Gastrocnemius medialis (tissue), 4 donors: ENCODE measurements at regions not wholly inside any gene's neighbourhood (a gene's known extent, or its start where the extent isn't known, plus 50 kb on each side); places are given as distances from the start of the nearest gene placed in this dataset.

Experiments
- ATAC-seq, 2 donors: fragments of 150-250 bp; one replicate each; pipeline ENCODE4 v1.9.1; 2016
- DNase-seq, 2 donors: peaks; one replicate each; pipeline ENCODE4 v3.0.0-alpha.2; 2019
- H3K27ac ChIP-seq, 4 donors: fragments of 200-600 bp; sonication (generic); 1 replicate in 1 of 4; 2 replicates in 3 of 4; pipeline ENCODE4 v1.5.1; 2016 to 2018; ENCODE audit warnings: mild to moderate bottlenecking in 2 of 4, moderate library complexity in 1 of 4
- H3K27me3 ChIP-seq, 3 donors: fragments of 200-600 bp; sonication (generic) in 2 of 3; 1 replicate in 1 of 3; 2 replicates in 2 of 3; pipeline versions ENCODE4 v1.5.1 to v1.6.0; 2016 to 2019; ENCODE audit warnings: mild to moderate bottlenecking in 1 of 3, moderate library complexity in 1 of 3
- H3K36me3 ChIP-seq, 2 donors: fragments of 200-600 bp; sonication (generic) in 1 of 2; one replicate each; pipeline ENCODE4 v1.5.1; 2017 to 2018
- H3K4me1 ChIP-seq, 2 donors: fragments of 200-600 bp; sonication (generic) in 1 of 2; one replicate each; pipeline ENCODE4 v1.5.1; 2016 to 2017; ENCODE audit warnings: mild to moderate bottlenecking in 2 of 2
- H3K4me3 ChIP-seq, 4 donors: fragments of 200-600 bp; sonication (generic) in 3 of 4; 1 replicate in 1 of 4; 2 replicates in 3 of 4; pipeline ENCODE4 v1.5.1; 2016 to 2019; ENCODE audit warnings: mild to moderate bottlenecking in 2 of 4
- H3K9me3 ChIP-seq, 3 donors: fragments of 200-600 bp; sonication (generic) in 2 of 3; 1 replicate in 1 of 3; 2 replicates in 2 of 3; pipeline ENCODE4 v1.5.1; 2016 to 2019
- POLR2A ChIP-seq, 2 donors: fragments of 450-650 bp; IDR thresholded peaks; one replicate each; pipeline ENCODE4 v1.6.1; 2017; ENCODE audit warnings: antibody characterized with exemption in 2 of 2, mild to moderate bottlenecking in 2 of 2, moderate library complexity in 2 of 2
- in situ Hi-C, 4 donors: fragments of 200-750 bp; cut with MboI; loops; one replicate each; pipeline versions ENCODE4 v1.15.0 to v1.8.0; 2017; ENCODE audit warnings: low sequenced_read_pairs in 4 of 4
- intact Hi-C: fragments of 100-400 bp; cut with DNase I; formaldehyde crosslinking; loops from one replicate; pipeline ENCODE4 v1.15.1; 2023; ENCODE audit warnings: low total_unique reads
- TF ChIP-seq, protein P1 (sequence below), 5 experiments: fragments of 450-650 bp in 3 of 5; fragments of 200-600 bp in 2 of 5; sonication (generic) in 2 of 5; IDR thresholded peaks in 4 of 5; conservative IDR thresholded peaks in 1 of 5; 1 replicate in 4 of 5; 2 replicates in 1 of 5; pipeline ENCODE4 v1.5.1; 2016 to 2019; ENCODE audit warnings: antibody characterized with exemption in 5 of 5, mild to moderate bottlenecking in 3 of 5, moderate library complexity in 3 of 5

DNA sequence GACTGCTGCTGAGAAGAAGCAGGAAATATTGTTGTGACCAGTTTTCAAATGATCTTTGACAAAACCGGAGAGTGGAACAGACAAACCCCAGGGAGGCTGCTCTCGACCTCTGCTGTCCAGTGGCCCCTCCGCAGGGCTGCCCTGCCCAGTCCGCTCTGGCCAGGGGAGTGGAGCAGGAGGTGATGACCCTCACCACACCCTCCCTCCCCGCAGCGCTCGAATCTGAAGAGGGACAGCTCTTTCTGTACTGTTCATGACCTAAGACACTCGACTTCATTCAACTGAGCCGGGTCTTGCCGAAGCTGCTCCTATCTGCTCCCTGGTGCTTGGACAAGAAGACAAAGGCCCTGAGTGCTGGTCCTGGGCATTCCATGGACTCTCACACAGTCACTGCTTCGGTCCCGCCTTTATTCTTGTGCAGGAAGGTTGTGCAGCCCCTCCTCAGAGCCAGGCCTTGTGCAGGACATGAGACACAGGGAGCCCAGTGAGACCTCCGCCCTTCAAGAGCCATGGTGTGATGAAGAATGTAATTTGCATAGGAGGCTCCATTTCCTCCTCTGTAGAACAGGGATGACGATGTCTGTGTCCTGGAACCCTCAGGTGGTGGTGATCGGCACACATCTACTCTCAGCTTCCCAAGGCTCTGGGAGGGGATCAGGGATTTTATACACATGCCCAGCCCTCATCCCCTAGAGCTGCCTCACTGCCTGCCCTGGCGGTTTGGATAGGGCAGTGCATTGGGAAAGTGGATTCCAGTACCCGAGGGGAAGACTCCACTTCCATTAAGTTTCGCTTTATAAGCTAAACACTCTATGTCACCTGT, 97.1 kb upstream of the PRR20G start:
- ATAC-seq (no peak), DNase-seq (no peak)
- Histone ChIP-seq H3K36me3 (no peaks in the 10 kb centered on the region), H3K27ac (no peak overlapping the region), H3K4me3 (no peak overlapping the region), H3K9me3 (no peaks in the 10 kb centered on the region), H3K4me1 (no peaks in the 10 kb centered on the region), H3K27me3 (peaks cover 8 to 11% (median 11%) of the 10 kb centered on the region in 3 donors)
- no peak for TF ChIP-seq POLR2A (IDR thresholded peaks at IDR 0.05)
- TF ChIP-seq, protein P1, sequence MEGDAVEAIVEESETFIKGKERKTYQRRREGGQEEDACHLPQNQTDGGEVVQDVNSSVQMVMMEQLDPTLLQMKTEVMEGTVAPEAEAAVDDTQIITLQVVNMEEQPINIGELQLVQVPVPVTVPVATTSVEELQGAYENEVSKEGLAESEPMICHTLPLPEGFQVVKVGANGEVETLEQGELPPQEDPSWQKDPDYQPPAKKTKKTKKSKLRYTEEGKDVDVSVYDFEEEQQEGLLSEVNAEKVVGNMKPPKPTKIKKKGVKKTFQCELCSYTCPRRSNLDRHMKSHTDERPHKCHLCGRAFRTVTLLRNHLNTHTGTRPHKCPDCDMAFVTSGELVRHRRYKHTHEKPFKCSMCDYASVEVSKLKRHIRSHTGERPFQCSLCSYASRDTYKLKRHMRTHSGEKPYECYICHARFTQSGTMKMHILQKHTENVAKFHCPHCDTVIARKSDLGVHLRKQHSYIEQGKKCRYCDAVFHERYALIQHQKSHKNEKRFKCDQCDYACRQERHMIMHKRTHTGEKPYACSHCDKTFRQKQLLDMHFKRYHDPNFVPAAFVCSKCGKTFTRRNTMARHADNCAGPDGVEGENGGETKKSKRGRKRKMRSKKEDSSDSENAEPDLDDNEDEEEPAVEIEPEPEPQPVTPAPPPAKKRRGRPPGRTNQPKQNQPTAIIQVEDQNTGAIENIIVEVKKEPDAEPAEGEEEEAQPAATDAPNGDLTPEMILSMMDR (IDR thresholded peaks at IDR 0.05 in 4 of 5, conservative IDR thresholded peaks at IDR 0.05 in 1 of 5), result no peak
- intact Hi-C loops, result no loop called here
- in situ Hi-C loops, result no loop called here

DNA sequence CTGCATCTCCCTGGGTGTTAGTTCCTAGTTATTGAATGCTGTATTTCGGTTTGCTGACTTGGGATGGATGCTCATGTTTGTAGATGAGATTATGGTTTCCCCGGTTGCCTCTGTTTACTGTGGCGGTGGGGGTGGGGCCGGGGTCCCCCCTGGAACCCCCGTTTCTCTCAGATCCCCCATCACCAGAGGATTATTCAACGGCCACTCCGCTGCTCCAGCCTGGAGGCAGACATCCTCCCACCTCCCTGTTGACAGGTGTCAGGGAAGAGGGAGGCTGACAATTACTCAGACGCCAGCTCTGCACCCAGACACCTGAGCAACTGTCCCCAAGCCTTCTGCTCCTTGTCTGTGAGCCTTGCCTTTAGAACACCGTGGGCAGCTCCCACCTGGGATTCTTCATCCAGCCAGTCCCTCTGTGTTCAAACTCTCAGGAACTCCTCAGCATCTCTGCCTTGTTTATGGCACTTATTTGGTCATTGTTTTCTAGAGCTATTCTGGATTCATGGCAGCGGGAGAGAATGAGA, 95.9 kb upstream of the PRR20G start:
- no peaks in the 10 kb centered on the region for H3K4me1 ChIP-seq
- ATAC-seq, result no peak
- no peaks in the 10 kb centered on the region for H3K9me3 ChIP-seq
- peaks cover 8 to 11% (median 8%) of the 10 kb centered on the region in 3 donors for H3K27me3 ChIP-seq
- no peaks in the 10 kb centered on the region for H3K36me3 ChIP-seq
- no peak for DNase-seq
- TF ChIP-seq POLR2A (IDR thresholded peaks at IDR 0.05), result no peak
- TF ChIP-seq, protein P1 (IDR thresholded peaks at IDR 0.05 in 4 of 5, conservative IDR thresholded peaks at IDR 0.05 in 1 of 5), result no peak
- intact Hi-C loops (no loop called here), in situ Hi-C loops (no loop called here)
- no peak overlapping the region for H3K4me3 ChIP-seq
- no peak overlapping the region for H3K27ac ChIP-seq

GRCh38 chr3:127377801-127378655, 90.2 kb upstream of the PRR20G start:
- H3K27me3 ChIP-seq, result peaks cover 0 to 7% (median 3%) of the 10 kb centered on the region in 3 donors
- in situ Hi-C loops, result no loop called here
- intact Hi-C loops, result no loop called here
- no peaks in the 10 kb centered on the region for H3K9me3 ChIP-seq
- H3K4me1 ChIP-seq, result no peaks in the 10 kb centered on the region
- no peaks in the 10 kb centered on the region for H3K36me3 ChIP-seq
- no peak overlapping the region for H3K27ac ChIP-seq
- no peak overlapping the region for H3K4me3 ChIP-seq
- ATAC-seq (no peak), DNase-seq (no peak)
- no peak for TF ChIP-seq POLR2A (IDR thresholded peaks at IDR 0.05)
- TF ChIP-seq, protein P1 (IDR thresholded peaks at IDR 0.05 in 4 of 5, conservative IDR thresholded peaks at IDR 0.05 in 1 of 5), result no peak

- in situ Hi-C loops (no loop called here), intact Hi-C loops (no loop called here)
- DNase-seq, result no peak
These were observed 87.5 kb upstream of the PRR20G start for GRCh38 chr3:127375151-127375930.

More at GRCh38 chr3:127375151-127375930, 87.5 kb upstream of the PRR20G start:
- H3K27ac ChIP-seq, result no peak overlapping the region
- no peaks in the 10 kb centered on the region for H3K9me3 ChIP-seq
- H3K27me3 ChIP-seq, result no peaks in the 10 kb centered on the region
- TF ChIP-seq, protein P1 (IDR thresholded peaks at IDR 0.05 in 4 of 5, conservative IDR thresholded peaks at IDR 0.05 in 1 of 5), result no peak
- TF ChIP-seq POLR2A (IDR thresholded peaks at IDR 0.05), result no peak
- H3K4me3 ChIP-seq, result no peak overlapping the region
- no peak for ATAC-seq
- H3K4me1 ChIP-seq, result no peaks in the 10 kb centered on the region
- H3K36me3 ChIP-seq, result no peaks in the 10 kb centered on the region
